ENCODE measurements at regions not wholly inside any gene's neighbourhood (a gene's known extent, or its start where the extent isn't known, plus 50 kb on each side); places are given as distances from the start of the nearest gene placed in this dataset.

DNA sequence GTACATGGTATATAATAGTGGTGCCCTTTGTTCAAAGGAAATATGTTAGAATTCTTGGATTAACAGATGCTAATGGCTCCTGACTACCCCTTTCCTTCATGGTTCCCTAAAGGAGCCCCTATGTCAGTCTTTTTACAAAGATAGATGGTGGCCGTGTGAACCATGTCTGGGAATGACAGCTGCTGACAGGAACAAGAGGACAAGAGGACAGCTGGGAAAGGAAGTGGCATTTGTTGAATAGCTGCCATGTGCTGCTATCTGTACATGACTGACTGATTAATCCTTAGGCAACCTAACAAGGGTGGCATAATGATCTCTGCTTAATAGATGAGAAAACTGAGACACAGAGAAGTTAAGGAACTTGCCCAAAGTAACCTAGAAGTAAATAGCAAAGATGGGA is 321.7 kb downstream of the ZNF621 start:
- TF ChIP-seq, protein P1, sequence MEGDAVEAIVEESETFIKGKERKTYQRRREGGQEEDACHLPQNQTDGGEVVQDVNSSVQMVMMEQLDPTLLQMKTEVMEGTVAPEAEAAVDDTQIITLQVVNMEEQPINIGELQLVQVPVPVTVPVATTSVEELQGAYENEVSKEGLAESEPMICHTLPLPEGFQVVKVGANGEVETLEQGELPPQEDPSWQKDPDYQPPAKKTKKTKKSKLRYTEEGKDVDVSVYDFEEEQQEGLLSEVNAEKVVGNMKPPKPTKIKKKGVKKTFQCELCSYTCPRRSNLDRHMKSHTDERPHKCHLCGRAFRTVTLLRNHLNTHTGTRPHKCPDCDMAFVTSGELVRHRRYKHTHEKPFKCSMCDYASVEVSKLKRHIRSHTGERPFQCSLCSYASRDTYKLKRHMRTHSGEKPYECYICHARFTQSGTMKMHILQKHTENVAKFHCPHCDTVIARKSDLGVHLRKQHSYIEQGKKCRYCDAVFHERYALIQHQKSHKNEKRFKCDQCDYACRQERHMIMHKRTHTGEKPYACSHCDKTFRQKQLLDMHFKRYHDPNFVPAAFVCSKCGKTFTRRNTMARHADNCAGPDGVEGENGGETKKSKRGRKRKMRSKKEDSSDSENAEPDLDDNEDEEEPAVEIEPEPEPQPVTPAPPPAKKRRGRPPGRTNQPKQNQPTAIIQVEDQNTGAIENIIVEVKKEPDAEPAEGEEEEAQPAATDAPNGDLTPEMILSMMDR (IDR thresholded peaks at IDR 0.05) = no peak
- TF ChIP-seq POLR2A (IDR thresholded peaks at IDR 0.05) = no peak
